Kidney (tissue), 13 donors: ENCODE measurements at regions not wholly inside any gene's neighbourhood (a gene's known extent, or its start where the extent isn't known, plus 50 kb on each side); places are given as distances from the start of the nearest gene placed in this dataset.

Experiments used
- DNase-seq, 5 donors: peaks; one replicate each; pipeline ENCODE4 v3.0.0-alpha.2; 2013 to 2020
- FAIRE-seq: peaks from 2 replicates; lab custom pipeline; 2012; peaks lifted over from hg19 to GRCh38; lab: Jason Lieb, UNC
- H3K27ac ChIP-seq, 2 donors: one replicate each; pipeline ENCODE4 v1.7.0; 2013; ENCODE audit warnings: low read depth in 2 of 2, low read length in 2 of 2, inconsistent platforms in 1 of 2
- H3K27me3 ChIP-seq: one replicate; pipeline ENCODE4 v1.7.1; 2013; ENCODE audit warnings: low read length, inconsistent platforms; ENCODE audit not compliant: control insufficient read depth, insufficient read depth
- H3K36me3 ChIP-seq, 3 donors: one replicate each; pipeline versions ENCODE4 v1.7.0 to v1.7.1; 2013; ENCODE audit warnings: low read length in 3 of 3, control low read depth in 1 of 3, inconsistent platforms in 1 of 3; ENCODE audit not compliant: insufficient read depth in 3 of 3, control insufficient read depth in 2 of 3
- H3K4me1 ChIP-seq, 3 donors: one replicate each; pipeline versions ENCODE4 v1.7.0 to v1.7.1; 2013; ENCODE audit warnings: low read length in 3 of 3, inconsistent platforms in 1 of 3, low read depth in 1 of 3; ENCODE audit not compliant: control insufficient read depth in 2 of 3, insufficient read depth in 2 of 3
- H3K4me3 ChIP-seq, 3 donors: one replicate each; pipeline versions ENCODE4 v1.7.0 to v1.8.1; 2013; ENCODE audit warnings: low read length in 3 of 3, control low read depth in 1 of 3, inconsistent platforms in 1 of 3
- H3K9ac ChIP-seq, 3 donors: one replicate each; pipeline versions ENCODE4 v1.7.0 to v1.7.1; 2013; ENCODE audit warnings: low read length in 3 of 3, control low read depth in 1 of 3, inconsistent platforms in 1 of 3
- H3K9me3 ChIP-seq, 3 donors: one replicate each; pipeline versions ENCODE4 v1.7.0 to v1.7.1; 2013; ENCODE audit warnings: low read length in 3 of 3, control low read depth in 1 of 3, inconsistent platforms in 1 of 3; ENCODE audit not compliant: control insufficient read depth in 2 of 3, insufficient read depth in 1 of 3
- CTCF ChIP-seq: IDR thresholded peaks from 3 replicates; pipeline ENCODE4 v1.5.1; 2012; ENCODE audit warnings: mild to moderate bottlenecking, moderate library complexity, borderline replicate concordance; ENCODE audit not compliant: insufficient read depth; ENCODE audit errors: extremely low read depth
- intact Hi-C: fragments of 100-400 bp; cut with DNase I; formaldehyde crosslinking; loops from one replicate; pipeline ENCODE4 v1.11.1; 2022
- donor health status: control.
- donor health status: control.
- donor health status: control.
- donor health status: control.
- donor health status: control.
- donor health status: DM: yes; HTN: yes; CAD: no.
- donor health status: Normal renal cell carcinoma (clear cell type).

- Histone ChIP-seq H3K4me3 (no peak overlapping the region), H3K9ac (no peak overlapping the region), H3K4me1 (no peaks in the 10 kb centered on the region), H3K27ac (no peak overlapping the region), H3K9me3 (no peaks in the 10 kb centered on the region), H3K27me3 (no peaks in the 10 kb centered on the region), H3K36me3 (no peaks in the 10 kb centered on the region)
- no peak for TF ChIP-seq CTCF
- intact Hi-C loops, result no loop called here
- DNase-seq (no peak), FAIRE-seq (no peak)
Observed at GRCh38 chr13:109281903-109282635, 504.3 kb downstream of the IRS2 start.

GRCh38 chr13:109281017-109281902, 505.1 kb downstream of the IRS2 start:
- Histone ChIP-seq H3K9ac (no peak overlapping the region), H3K27me3 (no peaks in the 10 kb centered on the region), H3K4me1 (no peaks in the 10 kb centered on the region), H3K4me3 (no peak overlapping the region), H3K27ac (no peak overlapping the region), H3K9me3 (no peaks in the 10 kb centered on the region), H3K36me3 (no peaks in the 10 kb centered on the region)
- no peak for FAIRE-seq
- intact Hi-C loops, result no loop called here
- no peak for TF ChIP-seq CTCF
- no peak for DNase-seq

GRCh38 chr13:109276261-109276660, 510.1 kb downstream of the IRS2 start:
- intact Hi-C loops, result no loop called here
- Histone ChIP-seq H3K4me3 (no peak overlapping the region), H3K9ac (no peak overlapping the region), H3K27ac (no peak overlapping the region), H3K4me1 (no peaks in the 10 kb centered on the region), H3K9me3 (no peaks in the 10 kb centered on the region), H3K27me3 (no peaks in the 10 kb centered on the region), H3K36me3 (no peaks in the 10 kb centered on the region)
- TF ChIP-seq CTCF, result no peak
- FAIRE-seq (no peak), DNase-seq (no peak)
